NCI-H2196 treated with DMSO at 0.1 percent for 48 hours (cell line): ENCODE measurements at regions not wholly inside any gene's neighbourhood (a gene's known extent, or its start where the extent isn't known, plus 50 kb on each side); places are given as distances from the start of the nearest gene placed in this dataset.
"Not testable (repeated sequence)": the region's sequence is repeated elsewhere in the genome, so short reads cannot be mapped to it uniquely, and the experiment has no call there.

Experiments used
- DNase-seq: peaks from one replicate; lab custom pipeline; 2025; ENCODE audit not compliant: unreplicated experiment; lab: John Stamatoyannopoulos, UW

DNA sequence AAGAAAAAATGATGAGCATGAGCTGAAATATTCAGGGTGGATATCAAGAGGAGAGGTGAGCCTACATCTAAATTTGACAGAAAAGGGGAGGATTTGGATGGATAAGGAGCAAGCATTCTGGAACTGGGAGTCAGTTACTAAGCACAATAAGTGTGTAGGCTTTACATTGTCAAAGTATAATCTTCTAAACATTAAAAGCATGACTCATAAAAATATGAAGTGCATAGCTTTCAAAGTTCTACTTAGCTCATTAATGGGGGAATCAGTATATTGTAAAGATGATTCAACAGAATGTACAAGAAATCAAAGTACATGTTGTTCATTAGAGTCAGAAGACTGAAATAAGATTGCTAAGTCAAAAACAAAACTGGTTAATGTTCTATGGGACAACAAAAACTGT lies 248.0 kb upstream of the GAS1 start:
- no peak for DNase-seq

GRCh38 chr9:87197349-87198130 lies 250.2 kb upstream of the GAS1 start:
- no peak for DNase-seq

GRCh38 chr9:87198716-87199115 lies 251.4 kb upstream of the GAS1 start:
- no peak for DNase-seq

GRCh38 chr9:87199278-87199677 lies 252.0 kb upstream of the GAS1 start:
- DNase-seq = no peak

- DNase-seq = no peak
Observed at GRCh38 chr9:87199782-87200181, 252.5 kb upstream of the GAS1 start.

GRCh38 chr9:87201351-87201751 lies 254.0 kb upstream of the GAS1 start:
- no peak for DNase-seq

DNA sequence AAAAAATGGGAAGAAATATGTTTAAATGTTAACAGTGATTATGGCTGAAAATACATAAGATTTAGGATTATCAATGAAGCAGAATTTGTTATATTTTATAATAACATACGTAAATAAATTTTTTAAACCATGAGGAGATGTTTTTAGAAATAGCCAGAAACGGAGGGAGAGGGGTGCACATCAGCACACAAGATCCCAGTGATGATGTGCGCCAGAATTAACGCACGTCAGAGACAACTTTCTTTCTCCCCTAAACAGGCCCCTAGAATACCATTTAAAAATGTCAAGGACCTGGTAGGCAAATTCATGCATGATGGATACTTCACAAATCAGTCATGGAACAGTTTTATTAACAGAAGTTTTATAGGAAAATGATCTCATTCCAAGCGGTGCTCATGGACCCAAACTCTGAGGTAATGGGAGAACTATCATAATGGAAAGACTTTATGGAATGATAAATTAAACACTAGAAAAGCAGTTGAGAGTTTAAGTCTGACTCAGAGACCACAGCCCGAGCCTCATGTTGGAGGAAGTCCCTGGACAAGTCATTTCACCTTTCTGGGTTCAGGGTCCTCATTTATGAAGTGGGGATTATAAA lies 258.9 kb upstream of the GAS1 start:
- DNase-seq = no peak

DNA sequence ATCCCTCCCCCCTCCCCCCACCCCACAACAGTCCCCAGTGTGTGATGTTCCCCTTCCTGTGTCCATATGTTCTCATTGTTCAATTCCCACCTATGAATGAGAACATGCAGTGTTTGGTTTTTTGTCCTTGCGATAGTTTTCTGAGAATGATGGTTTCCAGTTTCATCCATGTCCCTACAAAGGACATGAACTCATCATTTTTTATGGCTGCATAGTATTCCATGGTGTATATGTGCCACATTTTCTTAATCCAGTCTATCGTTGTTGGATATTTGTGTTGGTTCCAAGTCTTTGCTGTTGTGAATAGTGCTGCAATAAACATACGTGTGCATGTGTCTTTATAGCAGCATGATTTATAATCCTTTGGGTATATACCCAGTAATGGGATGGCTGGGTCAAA lies 263.4 kb upstream of the GAS1 start:
- not testable (repeated sequence) for DNase-seq

DNA sequence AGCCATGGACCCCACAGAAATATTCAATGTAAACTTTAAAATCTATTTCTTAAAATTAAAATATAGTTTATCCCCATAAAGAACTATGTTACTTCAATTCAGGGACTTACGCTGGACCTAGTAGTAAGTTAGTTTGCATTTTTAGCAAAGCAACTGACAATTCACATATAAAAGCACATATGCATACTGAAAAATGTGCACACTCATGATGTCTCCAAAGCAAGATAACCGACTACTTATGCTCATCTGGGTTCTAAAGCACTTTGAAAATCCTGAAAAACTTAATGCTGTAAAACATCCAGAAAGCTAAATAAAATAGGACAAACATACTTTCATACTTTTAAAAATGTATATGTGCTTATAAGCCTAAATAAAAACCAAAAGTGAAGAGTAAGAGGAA lies 264.4 kb upstream of the GAS1 start:
- no peak for DNase-seq

DNA sequence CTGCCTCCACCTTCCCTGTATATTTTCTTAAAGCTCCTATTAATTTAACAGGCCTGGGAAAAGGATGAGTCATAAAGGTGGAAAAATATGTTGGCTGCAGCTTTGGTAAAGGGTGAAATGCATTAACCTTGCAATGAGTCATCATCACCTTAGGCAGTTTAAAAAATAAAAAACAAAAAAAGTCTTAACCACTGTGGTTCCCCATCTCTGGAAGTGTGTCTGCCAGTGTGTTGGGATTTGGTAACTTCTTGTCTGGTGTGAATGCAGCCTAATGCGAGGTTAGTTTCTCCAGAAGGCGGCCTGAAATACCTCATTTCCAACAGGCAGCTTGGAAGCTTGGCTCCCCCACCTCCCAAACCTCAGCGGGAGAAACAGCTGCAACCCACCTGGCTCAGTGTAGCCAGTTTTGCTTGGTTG lies 265.3 kb upstream of the GAS1 start:
- DNase-seq = no peak

DNA sequence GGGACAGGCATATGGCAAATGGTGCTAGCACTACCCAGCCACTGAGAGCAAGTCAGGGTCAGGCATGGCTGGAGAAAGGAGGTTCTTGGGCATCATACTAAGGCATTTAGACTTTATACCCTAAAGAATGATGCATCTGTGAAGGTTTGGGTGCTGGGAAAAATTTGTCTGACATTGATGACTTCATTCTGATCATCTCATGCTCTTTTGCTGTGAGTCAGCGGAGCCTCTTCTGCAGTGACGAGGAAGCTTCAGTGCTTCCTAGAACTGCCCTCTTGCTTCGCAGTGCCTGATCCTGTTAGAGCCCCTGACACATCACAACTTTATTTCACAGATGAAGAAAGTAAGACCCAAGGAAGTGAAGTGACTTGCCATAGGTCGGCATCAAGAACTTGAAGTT lies 266.6 kb upstream of the GAS1 start:
- DNase-seq = no peak

GRCh38 chr9:87214991-87215390 lies 267.7 kb upstream of the GAS1 start:
- no peak for DNase-seq

GRCh38 chr9:87216036-87216435 lies 268.7 kb upstream of the GAS1 start:
- no peak for DNase-seq

DNA sequence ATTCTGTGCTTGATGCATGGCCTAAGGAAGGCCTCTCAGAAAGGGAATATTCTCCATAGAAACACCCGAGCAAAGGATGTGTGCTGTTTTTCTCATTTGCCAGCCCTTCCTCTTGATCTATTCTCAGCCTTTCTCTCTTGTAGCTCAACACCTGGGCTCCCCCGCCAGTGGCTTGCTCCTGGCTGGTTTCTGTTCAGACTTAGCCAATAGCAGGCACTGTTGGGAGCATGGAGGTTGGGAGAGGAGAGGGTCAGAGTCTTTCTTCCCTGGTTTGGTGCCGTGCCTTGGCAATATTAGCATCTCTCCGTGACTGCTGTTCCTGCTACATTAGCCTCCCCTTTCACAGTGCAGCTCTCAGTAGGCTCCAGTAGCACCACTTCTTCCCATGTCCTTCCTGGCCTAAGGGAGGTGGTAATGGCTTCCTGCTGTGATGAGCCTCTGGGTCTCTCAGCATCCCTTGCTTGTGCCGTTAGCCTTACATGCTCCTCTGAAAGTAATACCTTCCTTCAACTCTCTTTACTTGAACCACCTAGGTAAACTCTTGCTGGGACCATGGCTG lies 269.7 kb upstream of the GAS1 start:
- DNase-seq = no peak

GRCh38 chr9:87223392-87224246 lies 274.0 kb upstream of the DAPK1 start:
- DNase-seq = no peak

DNA sequence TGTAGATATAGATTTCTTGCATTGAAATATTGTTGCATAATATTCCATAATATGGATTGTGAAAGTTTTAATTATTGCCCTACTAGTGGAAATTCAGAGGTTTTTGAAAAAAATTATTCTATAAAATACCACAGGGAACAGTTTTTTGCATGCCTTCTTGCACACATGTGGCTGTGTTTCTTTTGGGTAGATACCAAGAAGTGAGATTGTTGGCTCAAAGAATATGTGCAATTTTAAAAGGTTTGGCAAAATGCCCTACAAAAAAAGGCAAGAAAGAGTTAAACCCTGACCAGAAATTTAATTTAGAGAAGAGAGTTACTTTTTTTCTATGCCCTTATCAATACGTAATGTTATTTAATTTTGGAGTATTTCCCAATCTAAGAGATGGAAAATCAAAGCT lies 270.8 kb upstream of the DAPK1 start:
- no peak for DNase-seq

DNA sequence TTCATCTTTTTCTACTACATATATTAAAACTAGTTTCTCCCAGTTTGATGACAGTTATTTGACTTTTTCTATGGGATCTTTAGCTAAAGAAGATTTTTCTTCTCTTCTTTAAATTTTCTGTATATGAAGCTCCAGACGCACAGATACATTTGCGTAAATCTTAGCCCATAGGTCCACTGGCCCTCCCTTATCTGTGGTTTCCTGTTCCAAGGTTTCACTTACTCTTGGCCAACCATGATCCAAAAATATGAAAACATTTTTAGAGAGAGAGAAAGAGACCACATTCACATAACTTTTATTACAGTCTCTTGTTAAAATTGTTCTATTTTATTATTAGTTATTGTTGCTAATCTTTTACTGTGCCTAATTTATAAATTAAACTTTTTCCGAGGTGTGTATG lies 270.2 kb upstream of the DAPK1 start:
- no peak for DNase-seq

DNA sequence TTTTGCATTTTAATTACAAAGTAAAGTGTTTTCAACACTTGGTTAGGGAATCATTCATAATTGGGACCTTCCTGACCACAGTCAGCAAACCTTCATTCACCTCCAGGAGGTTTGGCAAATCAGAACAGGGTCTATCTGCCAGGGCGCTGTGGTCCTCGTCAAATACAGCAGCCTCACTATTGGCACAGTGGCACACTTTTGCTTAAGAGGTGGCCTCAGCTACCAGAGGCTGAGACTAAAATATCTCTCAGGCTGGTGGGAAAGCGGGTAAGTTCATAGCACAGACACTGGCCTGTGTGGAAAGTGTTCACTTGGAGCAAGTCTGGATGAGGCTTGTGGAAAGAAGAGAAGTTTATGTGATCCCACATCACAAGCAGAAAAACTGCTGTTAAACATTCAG lies 268.6 kb upstream of the DAPK1 start:
- no peak for DNase-seq

GRCh38 chr9:87233431-87233830 lies 264.2 kb upstream of the DAPK1 start:
- no peak for DNase-seq

GRCh38 chr9:87233899-87234455 lies 263.7 kb upstream of the DAPK1 start:
- DNase-seq = no peak

GRCh38 chr9:87234854-87235253 lies 262.8 kb upstream of the DAPK1 start:
- DNase-seq = no peak
